HAP-1 (cell line): ENCODE measurements at regions not wholly inside any gene's neighbourhood (a gene's known extent, or its start where the extent isn't known, plus 50 kb on each side); places are given as distances from the start of the nearest gene placed in this dataset.

ENCODE experiments used
- DNase-seq, 2 experiments: peaks; one replicate each; pipeline ENCODE4 v3.0.0-alpha.2; 2016 to 2020; ENCODE audit warnings: low spot score in 2 of 2
- H3K27me3 ChIP-seq: fragments of 250-450 bp; sonication (Bioruptor Pico); 2 replicates; pipeline ENCODE4 v1.5.1; 2020; ENCODE audit warnings: low read depth, mild to moderate bottlenecking, moderate library complexity
- H3K36me3 ChIP-seq: fragments of 250-450 bp; sonication (Bioruptor Pico); replicated peaks from 2 replicates; pipeline ENCODE4 v1.5.1; 2020; ENCODE audit warnings: mild to moderate bottlenecking
- H3K4me1 ChIP-seq: fragments of 250-450 bp; sonication (Bioruptor Pico); 2 replicates; pipeline ENCODE4 v1.5.1; 2020; ENCODE audit warnings: mild to moderate bottlenecking
- H3K4me3 ChIP-seq: fragments of 250-450 bp; sonication (Bioruptor Pico); 2 replicates; pipeline ENCODE4 v1.5.1; 2020; ENCODE audit warnings: mild to moderate bottlenecking, moderate library complexity
- H3K9me3 ChIP-seq: fragments of 250-450 bp; sonication (Bioruptor Pico); 2 replicates; pipeline ENCODE4 v1.5.1; 2020; ENCODE audit warnings: mild to moderate bottlenecking, moderate library complexity
- in situ Hi-C: fragments of 300-500 bp; cut with MboI; formaldehyde crosslinking; loops from 3 replicates; pipeline ENCODE4 v1.14.3; 2020; ENCODE audit warnings: low sequenced_read_pairs, inconsistent platforms, mixed read lengths

GRCh38 chr6:53974941-53975340 lies 136.3 kb upstream of the MLIP start:
- Histone ChIP-seq H3K4me3 (no peak overlapping the region), H3K4me1 (no peaks in the 10 kb centered on the region), H3K27me3 (no peaks in the 10 kb centered on the region), H3K9me3 (no peaks in the 10 kb centered on the region), H3K36me3 (no peaks in the 10 kb centered on the region)
- no peak for DNase-seq
- in situ Hi-C loops = loop anchor here (25.0 kb wide), 3 partner anchors 287 to 1262 kb away; no protein-coding TSS in a partner anchor

GRCh38 chr6:53975941-53976615 lies 135.2 kb upstream of the MLIP start:
- Histone ChIP-seq H3K4me1 (no peaks in the 10 kb centered on the region), H3K9me3 (no peaks in the 10 kb centered on the region), H3K4me3 (no peak overlapping the region), H3K36me3 (no peaks in the 10 kb centered on the region), H3K27me3 (no peaks in the 10 kb centered on the region)
- DNase-seq = no peak
- in situ Hi-C loops = loop anchor here (25.0 kb wide), 3 partner anchors 286 to 1261 kb away; no protein-coding TSS in a partner anchor

- no peak for DNase-seq
- H3K9me3 ChIP-seq = no peaks in the 10 kb centered on the region
- no peaks in the 10 kb centered on the region for H3K36me3 ChIP-seq
- H3K4me3 ChIP-seq = no peak overlapping the region
- no peaks in the 10 kb centered on the region for H3K4me1 ChIP-seq
- no peaks in the 10 kb centered on the region for H3K27me3 ChIP-seq
- in situ Hi-C loops = loop anchor here (25.0 kb wide), 3 partner anchors 285 to 1260 kb away; no protein-coding TSS in a partner anchor
Measured at GRCh38 chr6:53977551-53977950, 133.7 kb upstream of the MLIP start.

- in situ Hi-C loops = loop anchor here (25.0 kb wide), 3 partner anchors 283 to 1258 kb away; no protein-coding TSS in a partner anchor
- H3K36me3 ChIP-seq = no peaks in the 10 kb centered on the region
- no peaks in the 10 kb centered on the region for H3K27me3 ChIP-seq
- no peak overlapping the region for H3K4me3 ChIP-seq
- H3K4me1 ChIP-seq = no peaks in the 10 kb centered on the region
- peak; percentile 31 to 50 for DNase-seq
- H3K9me3 ChIP-seq = no peaks in the 10 kb centered on the region
Measured at GRCh38 chr6:53979468-53980067, 131.7 kb upstream of the MLIP start.

- H3K4me1 ChIP-seq = peaks cover 5% of the 10 kb centered on the region
- no peaks in the 10 kb centered on the region for H3K27me3 ChIP-seq
- H3K9me3 ChIP-seq = no peaks in the 10 kb centered on the region
- H3K36me3 ChIP-seq = no peaks in the 10 kb centered on the region
- in situ Hi-C loops = loop anchor here (25.0 kb wide), 3 partner anchors 280 to 1255 kb away; no protein-coding TSS in a partner anchor
- H3K4me3 ChIP-seq = no peak overlapping the region
- DNase-seq = no peak
Measured at GRCh38 chr6:53982366-53983050, 128.7 kb upstream of the MLIP start.

GRCh38 chr6:53983301-53983700 lies 127.9 kb upstream of the MLIP start:
- no peaks in the 10 kb centered on the region for H3K36me3 ChIP-seq
- DNase-seq = no peak
- in situ Hi-C loops = loop anchor here (25.0 kb wide), 3 partner anchors 279 to 1254 kb away; no protein-coding TSS in a partner anchor
- no peaks in the 10 kb centered on the region for H3K27me3 ChIP-seq
- H3K4me3 ChIP-seq = no peak overlapping the region
- peaks cover 5% of the 10 kb centered on the region for H3K4me1 ChIP-seq
- no peaks in the 10 kb centered on the region for H3K9me3 ChIP-seq

- no peaks in the 10 kb centered on the region for H3K9me3 ChIP-seq
- no peak overlapping the region for H3K4me3 ChIP-seq
- no peak for DNase-seq
- H3K36me3 ChIP-seq = no peaks in the 10 kb centered on the region
- peaks cover 5% of the 10 kb centered on the region for H3K4me1 ChIP-seq
- in situ Hi-C loops = loop anchor here (25.0 kb wide), 3 partner anchors 278 to 1253 kb away; no protein-coding TSS in a partner anchor
- no peaks in the 10 kb centered on the region for H3K27me3 ChIP-seq
Measured at GRCh38 chr6:53984163-53984562, 127.1 kb upstream of the MLIP start.

GRCh38 chr6:53984581-53984980 lies 126.7 kb upstream of the MLIP start:
- no peaks in the 10 kb centered on the region for H3K36me3 ChIP-seq
- H3K4me1 ChIP-seq = peaks cover 5% of the 10 kb centered on the region
- no peaks in the 10 kb centered on the region for H3K27me3 ChIP-seq
- H3K4me3 ChIP-seq = no peak overlapping the region
- in situ Hi-C loops = loop anchor here (25.0 kb wide), 3 partner anchors 278 to 1253 kb away; no protein-coding TSS in a partner anchor
- H3K9me3 ChIP-seq = no peaks in the 10 kb centered on the region
- DNase-seq = no peak

- H3K4me3 ChIP-seq = no peak overlapping the region
- H3K9me3 ChIP-seq = no peaks in the 10 kb centered on the region
- H3K27me3 ChIP-seq = no peaks in the 10 kb centered on the region
- H3K36me3 ChIP-seq = no peaks in the 10 kb centered on the region
- H3K4me1 ChIP-seq = peaks cover 5% of the 10 kb centered on the region
- in situ Hi-C loops = loop anchor here (25.0 kb wide), 3 partner anchors 277 to 1252 kb away; no protein-coding TSS in a partner anchor
- no peak for DNase-seq
Measured at GRCh38 chr6:53985366-53985765, 125.9 kb upstream of the MLIP start.

GRCh38 chr6:53986165-53986720 lies 125.0 kb upstream of the MLIP start:
- H3K4me3 ChIP-seq = no peak overlapping the region
- in situ Hi-C loops = loop anchor here (25.0 kb wide), 3 partner anchors 276 to 1251 kb away; no protein-coding TSS in a partner anchor
- peak; percentile 69 to 76 for DNase-seq

GRCh38 chr6:53986721-53987521 lies 124.3 kb upstream of the MLIP start:
- H3K36me3 ChIP-seq = no peaks in the 10 kb centered on the region
- peak; percentile 21 to 24 for DNase-seq
- no peaks in the 10 kb centered on the region for H3K27me3 ChIP-seq
- no peaks in the 10 kb centered on the region for H3K9me3 ChIP-seq
- H3K4me1 ChIP-seq = peaks cover 5% of the 10 kb centered on the region
- in situ Hi-C loops = loop anchor here (25.0 kb wide), 3 partner anchors 275 to 1250 kb away; no protein-coding TSS in a partner anchor
- no peak overlapping the region for H3K4me3 ChIP-seq

More at GRCh38 chr6:53986165-53986720, 125.0 kb upstream of the MLIP start:
- Histone ChIP-seq H3K4me1 (peaks cover 5% of the 10 kb centered on the region), H3K9me3 (no peaks in the 10 kb centered on the region), H3K27me3 (no peaks in the 10 kb centered on the region), H3K36me3 (no peaks in the 10 kb centered on the region)

GRCh38 chr6:53987522-53987888 lies 123.7 kb upstream of the MLIP start:
- in situ Hi-C loops = loop anchor here (25.0 kb wide), 3 partner anchors 275 to 1250 kb away; no protein-coding TSS in a partner anchor
- DNase-seq = no peak
- Histone ChIP-seq H3K9me3 (no peaks in the 10 kb centered on the region), H3K27me3 (no peaks in the 10 kb centered on the region), H3K4me1 (peaks cover 5% of the 10 kb centered on the region), H3K4me3 (no peak overlapping the region), H3K36me3 (no peaks in the 10 kb centered on the region)

GRCh38 chr6:53989504-53989903 lies 121.7 kb upstream of the MLIP start:
- Histone ChIP-seq H3K4me1 (peaks cover 5% of the 10 kb centered on the region), H3K4me3 (no peak overlapping the region), H3K27me3 (no peaks in the 10 kb centered on the region), H3K36me3 (no peaks in the 10 kb centered on the region), H3K9me3 (no peaks in the 10 kb centered on the region)
- no peak for DNase-seq
- in situ Hi-C loops = loop anchor here (25.0 kb wide), 3 partner anchors 273 to 1248 kb away; no protein-coding TSS in a partner anchor
